GM21381 (cell line): ENCODE measurements at regions not wholly inside any gene's neighbourhood (a gene's known extent, or its start where the extent isn't known, plus 50 kb on each side); places are given as distances from the start of the nearest gene placed in this dataset.

Experiments
- ATAC-seq: cut with Tn5 transposase; IDR thresholded peaks from one replicate; pipeline ENCODE4 v1.9.1; 2021; ENCODE audit warnings: mild to moderate bottlenecking, moderate library complexity; ENCODE audit not compliant: unreplicated experiment

DNA sequence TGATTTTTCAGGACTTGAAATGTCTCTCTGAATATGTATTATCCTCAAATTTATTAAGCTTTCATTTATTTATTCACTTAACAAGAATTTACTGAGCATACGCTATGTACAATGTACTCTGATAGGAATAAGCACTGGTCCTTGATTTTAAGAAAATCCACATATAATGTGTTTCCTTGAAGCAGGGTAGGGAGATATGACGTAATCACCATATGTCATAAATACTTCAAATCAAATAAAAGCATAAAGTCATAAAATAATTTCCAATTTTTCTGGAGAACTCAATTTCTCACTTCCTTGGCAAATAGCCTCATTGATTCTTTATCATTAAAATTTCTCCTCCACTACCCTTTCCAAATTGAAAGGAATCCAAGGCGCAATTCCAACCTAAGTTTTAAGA lies 177.8 kb upstream of the GAP43 start:
- ATAC-seq: no peak

DNA sequence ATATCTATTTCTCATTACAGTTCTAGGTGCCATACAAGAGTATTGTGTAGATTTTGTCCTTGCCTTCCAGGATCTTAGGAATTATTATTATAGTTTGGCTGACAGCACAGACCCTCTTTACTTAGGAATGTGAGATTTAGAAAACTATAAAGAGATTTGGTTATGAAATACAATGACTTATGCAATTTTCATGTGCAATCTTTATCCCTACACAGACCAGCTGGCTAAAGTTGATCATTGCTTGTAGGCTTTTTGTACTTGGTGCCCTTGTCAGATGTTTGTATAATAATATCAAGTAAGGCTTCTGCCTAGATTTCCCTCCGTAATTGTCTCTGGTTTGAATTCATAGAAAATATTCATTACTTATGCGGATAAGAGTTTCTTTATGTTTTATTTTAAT lies 174.5 kb upstream of the GAP43 start:
- ATAC-seq: no peak

DNA sequence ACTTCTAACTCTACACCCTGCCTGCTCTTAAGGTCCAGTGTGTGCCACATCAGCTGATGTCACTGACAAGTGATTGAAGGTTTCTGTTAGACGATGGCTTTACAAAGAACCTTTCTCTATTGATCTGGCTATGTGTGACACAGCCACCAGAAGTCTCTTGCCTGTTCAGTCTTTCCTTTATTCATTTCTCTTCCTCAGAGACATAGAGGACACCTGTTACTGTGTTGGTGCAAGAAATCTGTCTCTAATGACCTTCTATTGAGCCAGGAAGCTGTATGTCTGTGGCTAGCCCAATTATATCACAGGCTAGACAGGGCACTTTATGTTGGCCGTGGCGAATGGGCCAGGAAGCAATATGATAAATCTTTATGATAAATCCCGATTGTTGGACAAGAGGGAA lies 173.3 kb upstream of the GAP43 start:
- ATAC-seq: no peak

DNA sequence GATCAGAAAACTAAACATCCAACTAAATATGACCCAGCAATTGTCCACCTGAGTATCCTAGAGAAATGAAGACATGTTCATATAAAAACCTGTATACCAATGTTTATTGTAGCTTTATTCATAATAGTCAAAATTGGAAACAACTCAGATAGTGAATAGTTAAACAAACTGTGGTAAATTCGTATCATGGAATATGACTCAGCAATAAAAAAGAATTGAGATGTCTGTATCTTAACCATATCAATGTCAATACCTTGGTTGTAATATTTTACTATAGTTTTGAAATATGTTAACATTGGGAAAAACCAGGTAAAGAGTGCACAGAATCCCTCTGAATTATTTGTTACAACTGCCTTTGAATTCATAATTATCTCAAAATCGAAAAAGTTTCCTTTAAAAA lies 159.3 kb upstream of the GAP43 start:
- ATAC-seq: no peak

DNA sequence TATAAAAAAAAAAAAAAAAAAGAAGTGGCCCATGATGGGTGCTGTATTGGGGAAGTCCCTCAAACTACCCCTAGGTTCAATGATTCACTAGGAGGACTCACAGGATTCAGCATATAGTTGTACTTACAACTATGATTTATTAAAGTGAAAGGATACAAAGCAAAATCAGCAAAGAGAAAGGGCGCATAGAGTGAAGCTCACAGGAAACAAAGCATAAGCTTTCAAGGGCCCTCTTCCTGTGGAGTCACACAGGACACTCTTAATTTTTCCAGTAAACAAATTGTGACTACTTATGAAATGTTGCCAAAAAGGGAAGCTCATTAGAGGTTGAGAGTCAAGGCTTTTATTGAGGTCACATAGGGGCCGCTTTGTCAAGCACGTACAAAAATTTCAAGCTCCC lies 153.7 kb upstream of the GAP43 start:
- ATAC-seq: no peak

DNA sequence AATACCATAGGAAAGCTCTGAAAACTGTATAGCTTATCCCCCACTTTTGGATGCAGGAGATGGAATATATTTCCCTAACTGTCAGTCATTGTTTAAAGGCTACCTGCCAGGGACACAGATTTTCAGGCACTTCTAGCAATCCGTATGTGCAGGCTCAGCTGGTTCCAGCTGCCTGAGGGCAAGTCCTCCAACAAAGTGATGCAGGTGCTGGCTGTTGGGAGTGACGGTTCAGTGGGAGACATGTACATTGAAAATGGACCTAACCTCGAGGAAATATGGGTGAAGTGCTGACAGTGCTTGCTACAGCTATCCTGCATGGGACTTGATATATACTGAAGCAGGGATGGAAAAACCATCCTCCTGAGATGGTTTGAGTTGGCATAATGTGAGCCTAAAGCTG lies 153.1 kb upstream of the GAP43 start:
- ATAC-seq: no peak

DNA sequence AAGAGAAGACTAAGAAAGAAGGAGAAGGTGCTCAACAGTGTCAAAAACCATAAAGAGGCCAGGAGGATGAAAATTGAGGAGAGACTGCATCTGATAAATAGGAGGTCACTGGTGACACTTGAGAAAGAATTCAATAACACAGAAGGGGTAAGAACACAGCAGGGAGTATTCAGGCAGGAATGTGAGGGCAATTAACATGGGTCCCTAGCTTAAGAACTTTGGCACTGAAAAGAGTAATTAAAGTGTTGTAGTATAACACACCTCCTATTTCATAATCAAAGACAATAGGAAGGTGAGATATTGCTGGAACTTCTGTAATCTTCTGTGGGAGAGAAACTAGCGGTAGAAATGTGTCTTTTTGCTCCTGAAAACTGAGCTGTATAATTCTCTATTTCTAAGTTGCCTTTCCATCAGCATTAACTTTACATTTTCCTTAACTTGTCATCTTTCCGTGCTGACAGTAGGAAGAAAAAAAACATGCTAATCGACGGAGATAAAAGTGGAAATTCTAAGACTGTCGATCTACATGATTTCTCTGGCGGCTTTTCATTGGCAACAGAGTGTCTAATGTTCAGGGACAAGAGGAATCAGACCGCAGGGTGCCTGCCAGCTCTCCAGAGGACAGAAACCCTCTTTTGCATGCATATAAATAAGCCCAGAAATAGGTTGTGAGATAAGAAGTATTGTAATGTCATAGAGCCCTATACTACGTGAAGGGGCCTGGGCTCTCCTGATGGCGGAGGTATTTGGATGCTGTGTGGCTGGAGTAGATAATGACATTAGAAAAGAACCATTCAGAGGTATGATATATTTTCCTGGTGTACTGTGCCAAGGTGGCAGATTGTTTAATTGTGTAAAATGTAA lies 147.9 kb upstream of the GAP43 start:
- ATAC-seq: no peak

DNA sequence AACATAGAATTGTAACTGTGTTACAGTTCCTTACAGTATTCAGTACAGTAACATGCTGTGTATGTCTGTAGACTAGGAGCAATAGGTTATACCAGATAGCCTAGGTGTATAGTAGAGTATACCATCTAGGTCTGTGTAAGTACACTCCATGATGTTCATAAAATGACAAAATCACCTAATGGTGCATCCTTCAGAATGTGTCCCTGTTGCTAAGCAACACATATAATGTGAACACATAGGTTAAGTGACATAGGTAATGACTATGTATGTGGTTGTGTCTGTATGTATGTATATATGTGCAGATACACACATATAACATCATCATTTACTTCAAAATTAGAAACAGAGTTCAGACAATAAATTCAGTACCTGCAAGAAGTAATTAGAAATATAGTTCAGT lies 146.8 kb upstream of the GAP43 start:
- no peak for ATAC-seq

DNA sequence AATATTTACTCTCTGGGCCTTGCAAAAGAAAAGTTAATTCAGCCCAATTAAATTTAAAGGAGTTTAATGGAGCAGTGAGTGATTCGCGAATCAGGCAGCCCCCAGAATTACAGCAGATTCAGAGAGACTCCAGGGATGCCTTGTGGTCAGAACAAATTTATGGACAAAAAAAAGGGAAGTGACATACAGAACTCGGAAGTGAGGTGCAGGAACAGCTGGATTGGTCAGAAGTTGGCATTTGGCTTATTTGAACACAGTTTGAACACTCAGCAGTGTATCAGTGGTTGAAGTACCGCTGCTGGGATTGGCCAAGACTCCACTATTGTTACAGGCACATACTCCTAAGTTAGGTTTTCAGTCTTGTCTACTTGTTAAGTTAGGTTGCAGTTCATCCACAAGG lies 145.0 kb upstream of the GAP43 start:
- no peak for ATAC-seq

DNA sequence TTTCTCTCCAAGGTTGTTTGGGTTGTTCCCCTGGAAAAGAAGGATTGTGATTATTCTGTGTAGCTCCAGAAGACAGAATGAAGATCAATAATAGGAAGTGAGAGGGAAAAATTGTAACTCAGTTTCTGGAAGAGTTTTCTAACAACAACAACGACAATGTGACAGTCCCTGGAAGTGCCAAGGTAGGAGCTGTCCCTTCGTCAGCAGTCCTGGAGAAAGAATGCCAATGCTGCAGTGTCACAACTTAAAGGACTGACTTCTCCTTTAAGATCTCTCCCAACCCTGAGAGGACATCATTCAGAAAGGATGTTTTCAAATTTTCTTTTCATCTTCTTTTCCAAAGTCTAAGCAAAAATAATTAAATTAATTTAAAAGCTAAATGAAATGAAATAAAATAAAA lies 136.4 kb upstream of the GAP43 start:
- ATAC-seq: no peak

DNA sequence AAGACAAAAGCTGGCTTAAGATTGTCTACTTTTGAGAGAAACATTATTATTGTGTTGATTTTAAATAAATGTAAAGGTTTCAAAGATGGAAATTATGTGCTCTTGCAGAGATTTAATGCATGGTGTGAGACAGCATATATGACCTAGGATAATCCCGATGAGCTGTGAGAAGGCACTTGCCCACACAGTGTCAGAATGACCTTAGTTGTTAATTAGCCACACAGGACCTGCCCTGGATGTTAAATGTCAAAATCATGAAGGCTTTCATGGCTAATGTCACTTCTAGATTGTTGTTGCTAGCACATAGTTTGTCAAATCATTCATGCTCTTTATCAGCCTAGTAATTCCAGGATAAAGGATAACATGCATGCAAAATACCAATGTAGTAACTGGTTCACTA lies 135.3 kb upstream of the GAP43 start:
- no peak for ATAC-seq

DNA sequence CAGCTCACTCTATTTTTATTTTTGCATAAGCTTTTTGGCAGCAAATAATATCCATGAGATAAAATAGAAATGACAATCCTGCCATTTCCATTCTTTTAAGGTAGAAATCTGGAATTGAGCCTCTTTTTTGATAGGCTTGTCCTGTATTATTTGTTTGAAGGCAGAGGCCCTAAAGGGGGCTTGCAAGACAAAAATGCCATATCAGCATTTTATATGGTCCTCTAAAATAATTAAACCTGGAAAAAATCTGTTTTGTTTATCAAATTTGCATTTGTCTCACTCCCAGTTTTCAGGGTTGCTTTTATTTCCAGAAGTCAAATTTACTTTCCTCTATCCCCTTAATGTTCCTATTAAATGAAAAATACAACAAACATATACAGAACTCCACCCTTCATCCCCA lies 134.9 kb upstream of the GAP43 start:
- ATAC-seq: no peak

DNA sequence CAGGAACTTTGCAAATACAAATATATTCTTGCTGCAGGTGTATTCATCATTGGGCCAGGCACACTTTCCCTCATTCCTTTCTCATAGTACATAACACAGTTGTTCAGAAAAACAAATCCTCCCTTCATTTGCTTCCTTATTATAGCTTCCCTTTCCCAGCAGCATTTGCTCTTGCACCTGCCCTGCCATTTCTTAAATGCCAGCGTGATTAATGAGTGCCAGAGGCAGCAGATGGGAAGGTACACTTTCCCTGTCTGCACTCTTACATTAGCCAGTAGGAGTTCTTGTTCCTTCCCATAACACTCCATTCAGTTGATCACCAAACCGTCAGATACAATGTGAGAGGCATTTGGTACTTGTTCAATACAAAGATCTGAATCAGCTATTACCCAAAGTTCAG lies 128.5 kb upstream of the GAP43 start:
- no peak for ATAC-seq

DNA sequence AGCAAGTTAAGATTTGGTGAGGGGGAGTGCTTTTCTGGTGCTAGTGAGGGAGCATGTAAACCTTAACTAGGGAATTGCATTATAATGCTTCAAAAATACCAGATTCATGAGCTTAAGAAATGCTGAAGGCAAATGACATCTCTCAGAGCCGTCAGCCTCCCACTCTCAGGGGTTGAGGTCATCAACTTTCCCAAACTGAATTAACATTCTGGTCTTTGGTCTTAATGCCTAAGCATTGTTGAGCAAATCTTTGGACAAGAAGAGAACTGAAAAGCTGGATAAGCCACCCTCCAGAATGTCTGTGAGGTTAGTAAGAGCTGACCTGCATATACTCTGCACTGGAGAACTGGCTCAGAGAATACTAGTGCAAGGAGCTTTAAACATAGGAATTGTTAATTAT lies 124.9 kb upstream of the GAP43 start:
- ATAC-seq: no peak

DNA sequence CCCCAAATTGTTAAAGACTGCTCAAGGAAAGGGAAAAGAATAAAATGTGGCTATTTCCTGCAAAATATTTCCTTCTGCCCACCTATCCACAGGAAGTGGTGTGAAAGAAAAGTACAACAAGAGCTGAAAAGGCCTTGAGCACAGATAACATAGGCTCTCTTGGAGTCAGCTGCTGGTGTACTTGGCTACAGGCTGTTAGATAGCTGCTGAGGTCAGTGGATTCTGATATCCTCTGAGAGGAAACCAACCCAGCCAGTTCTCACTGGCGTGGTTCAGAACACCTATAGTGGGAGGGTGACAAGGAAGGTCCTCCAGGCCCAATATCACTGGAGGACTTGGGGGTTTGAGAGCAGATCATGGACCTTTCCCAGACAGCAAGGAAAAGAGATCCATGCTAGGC lies 124.4 kb upstream of the GAP43 start:
- no peak for ATAC-seq

DNA sequence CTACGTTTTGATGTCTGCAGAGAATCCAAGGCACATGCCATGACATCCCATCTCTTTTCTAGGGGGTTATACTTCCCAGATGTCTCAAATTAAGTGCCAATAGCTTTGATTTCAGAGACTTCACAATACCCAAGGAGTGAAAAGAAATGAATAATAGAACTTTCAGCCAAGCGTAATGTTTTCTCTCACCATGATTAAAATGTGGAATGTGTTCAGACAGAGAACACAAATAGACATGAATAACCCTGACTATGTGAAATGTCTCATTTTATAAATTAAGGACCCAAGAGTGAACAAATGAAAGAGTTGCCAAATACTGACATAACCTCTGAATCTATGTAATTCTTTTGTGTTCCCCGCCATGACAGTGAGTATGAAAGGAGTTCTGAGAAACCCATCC lies 123.6 kb upstream of the GAP43 start:
- no peak for ATAC-seq

DNA sequence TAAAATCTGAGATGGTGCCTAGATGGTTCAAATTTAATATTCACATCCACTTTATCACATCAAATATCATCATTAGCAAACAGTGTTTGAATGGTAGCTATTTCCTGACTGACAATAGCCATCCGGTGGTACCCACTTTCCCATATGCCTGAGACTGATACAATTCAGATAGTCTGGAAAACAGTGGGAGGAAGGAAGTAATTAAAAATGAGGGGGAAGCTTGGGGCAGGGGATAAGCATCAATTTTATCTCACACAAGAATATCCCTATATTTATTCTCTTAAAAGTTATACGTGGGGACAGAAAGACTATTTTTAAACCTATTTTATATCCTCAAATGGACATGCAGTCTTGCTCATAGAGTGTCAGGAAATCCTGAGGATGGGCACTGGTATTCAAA lies 122.5 kb upstream of the GAP43 start:
- ATAC-seq: no peak

DNA sequence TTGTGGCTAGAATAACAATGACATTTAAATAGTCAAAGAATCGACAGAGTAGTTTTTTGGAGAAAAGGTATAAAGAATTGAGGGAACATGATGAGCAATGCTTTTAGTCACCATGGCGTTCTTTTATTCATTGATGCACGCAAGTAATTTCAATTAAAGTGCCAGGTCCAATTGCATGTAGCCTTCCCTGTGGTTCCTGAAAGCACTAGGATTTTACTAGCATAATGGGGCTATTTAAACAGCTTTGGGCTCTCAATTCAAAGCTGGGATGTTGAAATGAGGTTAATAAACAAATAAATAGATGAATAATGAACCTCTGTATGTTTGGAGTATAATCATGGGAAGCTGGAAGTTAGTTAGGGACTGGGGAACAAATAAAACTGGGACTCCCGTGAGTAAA lies 121.2 kb upstream of the GAP43 start:
- no peak for ATAC-seq

DNA sequence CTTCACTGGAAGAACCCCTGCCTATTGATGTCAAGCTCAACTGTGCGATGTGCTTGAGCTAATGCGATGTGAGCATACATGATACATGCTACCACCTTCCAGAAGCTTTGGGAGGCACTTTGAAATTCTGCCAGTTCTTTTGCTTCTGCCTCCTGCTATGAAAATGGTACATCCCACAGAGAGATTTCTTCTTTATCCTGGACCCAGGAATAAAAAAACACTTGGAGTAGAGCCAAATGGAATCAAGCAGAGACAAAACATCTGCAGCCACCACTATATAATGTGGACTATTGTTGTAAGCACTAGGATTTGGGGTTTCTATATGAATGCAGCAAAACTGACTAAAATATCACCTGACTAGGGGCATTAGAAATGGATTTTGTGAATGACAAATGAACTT lies 119.9 kb upstream of the GAP43 start:
- ATAC-seq: no peak

DNA sequence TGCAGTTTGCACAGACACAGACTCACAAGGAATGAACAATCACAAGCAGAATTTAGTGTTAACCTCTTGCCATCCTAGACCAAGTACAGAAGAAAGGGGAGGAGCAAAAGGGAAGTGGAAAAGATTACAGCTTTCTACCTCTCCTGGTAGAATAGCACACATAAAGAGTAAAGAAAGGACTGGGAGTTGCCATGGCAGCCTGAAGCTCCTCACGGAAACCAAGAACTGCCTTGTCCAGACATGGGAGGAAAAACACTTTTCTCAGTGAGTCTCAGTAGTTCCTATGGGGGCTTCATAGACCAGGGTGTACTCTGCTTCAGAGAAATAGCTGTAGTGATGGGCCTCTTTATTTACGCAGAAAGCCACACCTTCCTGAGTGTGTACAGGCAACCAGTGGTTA lies 114.7 kb upstream of the GAP43 start:
- no peak for ATAC-seq

DNA sequence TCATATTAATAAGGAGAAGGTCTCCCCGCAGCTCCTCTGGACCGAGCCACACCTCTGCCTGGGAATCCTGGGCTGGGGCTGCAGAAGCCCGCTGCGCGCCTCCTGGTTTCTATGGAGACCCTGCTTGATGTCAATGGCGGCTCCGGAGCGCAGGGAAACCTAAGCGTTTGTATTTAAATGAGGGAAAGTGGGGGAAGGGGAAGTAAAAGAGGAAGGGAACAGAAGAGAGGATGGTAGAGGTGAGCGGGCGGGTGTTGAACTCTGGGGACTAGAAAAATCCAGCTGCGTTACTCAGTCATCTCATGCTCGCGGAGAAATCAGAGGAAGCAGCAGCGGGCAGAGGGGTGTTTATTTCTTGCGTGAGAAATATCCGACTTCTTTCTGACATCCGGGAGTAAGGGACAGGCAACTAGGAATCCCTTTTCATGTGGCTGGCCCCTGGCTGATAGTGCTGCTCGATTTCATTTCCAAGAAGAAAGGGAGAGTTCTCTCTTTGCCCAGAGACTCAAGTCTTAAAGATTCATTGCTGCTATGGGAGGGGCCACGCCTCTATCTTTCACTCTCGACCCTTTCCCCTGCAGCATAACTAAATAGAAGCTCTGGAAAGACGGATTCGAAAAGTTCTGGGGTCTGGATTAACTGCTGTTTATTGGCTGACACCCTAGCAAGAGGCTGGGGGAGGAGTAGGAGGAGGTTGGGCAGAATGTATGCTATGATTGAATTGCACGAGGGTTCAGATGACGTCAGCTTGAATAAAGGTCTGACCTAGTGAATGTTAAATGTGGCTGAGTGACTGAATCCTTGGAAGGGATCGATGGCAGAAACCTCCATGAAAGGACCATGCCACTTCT lies 110.5 kb upstream of the GAP43 start:
- ATAC-seq: no peak

DNA sequence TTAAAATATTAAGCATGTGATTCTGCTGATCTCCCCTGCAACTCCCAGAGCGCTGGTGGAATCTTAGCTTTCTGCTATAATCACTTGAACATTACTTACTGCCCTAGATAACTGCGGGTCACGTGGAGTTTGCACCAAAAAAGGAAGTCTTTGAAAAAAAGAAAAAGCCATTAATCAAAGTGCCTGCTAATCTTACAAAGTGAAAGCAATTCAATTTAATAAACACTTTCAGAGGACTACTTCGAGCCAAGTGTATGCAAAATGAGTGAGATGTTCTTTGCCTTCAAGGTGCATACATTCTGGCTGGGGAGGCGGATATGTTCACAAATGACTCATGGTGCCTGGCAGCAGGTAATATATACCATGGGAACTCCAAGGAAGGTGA lies 109.9 kb upstream of the GAP43 start:
- ATAC-seq: no peak
